Activated B cell treated with CpG ODN at 0.5 μM for 24 hours (primary cell): ENCODE measurements at regions not wholly inside any gene's neighbourhood (a gene's known extent, or its start where the extent isn't known, plus 50 kb on each side); places are given as distances from the start of the nearest gene placed in this dataset.

Source experiments
- ATAC-seq: fragments of 200-7000 bp; cut with Tn5 transposase; one replicate; pipeline ENCODE4 v1.10.0; 2021; ENCODE audit warnings: low read depth, mild to moderate bottlenecking, moderate library complexity
- CTCF ChIA-PET: fragments of 350-600 bp; sonication (Branson Sonifier 250); formaldehyde crosslinking; loops from one replicate; lab custom pipeline; 2021; ENCODE audit warnings: antibody characterized with exemption; lab: Charles Lee
- POLR2A ChIA-PET: fragments of 350-600 bp; sonication (Branson Sonifier 250); formaldehyde crosslinking; loops from one replicate; lab custom pipeline; 2021; ENCODE audit warnings: antibody characterized with exemption; lab: Charles Lee
- DNase-seq: peaks from one replicate; pipeline ENCODE4 v3.0.0; 2022
- H3K27ac Mint-ChIP-seq: one replicate; pipeline ENCODE4 v1.8.0; 2020; ENCODE audit warnings: mixed read lengths
- H3K27me3 Mint-ChIP-seq: one replicate; pipeline ENCODE4 v1.8.0; 2021; ENCODE audit warnings: mixed read lengths
- H3K36me3 Mint-ChIP-seq: one replicate; pipeline ENCODE4 v1.8.0; 2021; ENCODE audit warnings: low read depth, mixed read lengths
- H3K4me1 Mint-ChIP-seq: one replicate; pipeline ENCODE4 v1.8.0; 2021; ENCODE audit warnings: mixed read lengths
- H3K4me3 Mint-ChIP-seq: one replicate; pipeline ENCODE4 v1.8.0; 2020; ENCODE audit warnings: mild to moderate bottlenecking, mixed read lengths
- H3K9me3 Mint-ChIP-seq: one replicate; pipeline ENCODE4 v1.8.0; 2020; ENCODE audit warnings: mixed read lengths
- CTCF ChIP-seq: fragments of 200-600 bp; IDR thresholded peaks from one replicate; pipeline ENCODE4 v1.8.0; 2022; ENCODE audit warnings: antibody characterized with exemption, mild to moderate bottlenecking
- intact Hi-C: fragments of 100-400 bp; cut with micrococcal nuclease; formaldehyde crosslinking; loops from one replicate; pipeline ENCODE4 v1.15.1; 2024

- H3K4me1 Mint-ChIP-seq = no peaks in the 10 kb centered on the region
- no peaks in the 10 kb centered on the region for H3K36me3 Mint-ChIP-seq
- intact Hi-C loops = no loop called here
- H3K27me3 Mint-ChIP-seq = no peaks in the 10 kb centered on the region
- H3K27ac Mint-ChIP-seq = no peak overlapping the region
- ChIA-PET CTCF (no interaction called here), POLR2A (no interaction called here)
- no peak overlapping the region for H3K4me3 Mint-ChIP-seq
- H3K9me3 Mint-ChIP-seq = peaks cover 7% of the 10 kb centered on the region
- no peak for ATAC-seq
- no peak for DNase-seq
- TF ChIP-seq CTCF = no peak
These were observed 162.1 kb downstream of the PTPRU start for GRCh38 chr1:29398431-29398830.

- no peak for TF ChIP-seq CTCF
- DNase-seq (no peak), ATAC-seq (no peak)
- H3K36me3 Mint-ChIP-seq = no peaks in the 10 kb centered on the region
- no peak overlapping the region for H3K4me3 Mint-ChIP-seq
- no peak overlapping the region for H3K27ac Mint-ChIP-seq
- ChIA-PET POLR2A (no interaction called here), CTCF (no interaction called here)
- H3K9me3 Mint-ChIP-seq = peaks cover 7% of the 10 kb centered on the region
- intact Hi-C loops = no loop called here
- no peaks in the 10 kb centered on the region for H3K4me1 Mint-ChIP-seq
- H3K27me3 Mint-ChIP-seq = peaks cover 3% of the 10 kb centered on the region
These were observed 161.7 kb downstream of the PTPRU start for GRCh38 chr1:29397981-29398380.

- no peak for DNase-seq
- no peaks in the 10 kb centered on the region for H3K36me3 Mint-ChIP-seq
- H3K27me3 Mint-ChIP-seq = peaks cover 7% of the 10 kb centered on the region
- H3K4me1 Mint-ChIP-seq = no peaks in the 10 kb centered on the region
- intact Hi-C loops = no loop called here
- ATAC-seq = no peak
- no peak overlapping the region for H3K27ac Mint-ChIP-seq
- H3K4me3 Mint-ChIP-seq = no peak overlapping the region
- H3K9me3 Mint-ChIP-seq = peaks cover 7% of the 10 kb centered on the region
- ChIA-PET CTCF (no interaction called here), POLR2A (no interaction called here)
- no peak for TF ChIP-seq CTCF
These were observed 160.9 kb downstream of the PTPRU start for GRCh38 chr1:29397256-29397590.

GRCh38 chr1:29396438-29397255 is 160.3 kb downstream of the PTPRU start:
- ChIA-PET POLR2A (no interaction called here), CTCF (no interaction called here)
- Mint-ChIP-seq H3K36me3 (no peaks in the 10 kb centered on the region), H3K27me3 (peaks cover 9% of the 10 kb centered on the region), H3K27ac (no peak overlapping the region), H3K4me1 (no peaks in the 10 kb centered on the region), H3K4me3 (no peak overlapping the region), H3K9me3 (peaks cover 7% of the 10 kb centered on the region)
- no peak for ATAC-seq
- no peak for TF ChIP-seq CTCF
- no peak for DNase-seq
- intact Hi-C loops = no loop called here

- no peak for TF ChIP-seq CTCF
- H3K36me3 Mint-ChIP-seq = no peaks in the 10 kb centered on the region
- H3K27me3 Mint-ChIP-seq = peaks cover 9% of the 10 kb centered on the region
- H3K4me1 Mint-ChIP-seq = no peaks in the 10 kb centered on the region
- no peak overlapping the region for H3K27ac Mint-ChIP-seq
- H3K4me3 Mint-ChIP-seq = no peak overlapping the region
- ATAC-seq (no peak), DNase-seq (no peak)
- CTCF ChIA-PET = no interaction called here
- H3K9me3 Mint-ChIP-seq = peaks cover 7% of the 10 kb centered on the region
- POLR2A ChIA-PET = no interaction called here
- intact Hi-C loops = no loop called here
These were observed 159.6 kb downstream of the PTPRU start for GRCh38 chr1:29395736-29396437.
